ENCODE measurements at regions not wholly inside any gene's neighbourhood (a gene's known extent, or its start where the extent isn't known, plus 50 kb on each side); places are given as distances from the start of the nearest gene placed in this dataset.

DNA sequence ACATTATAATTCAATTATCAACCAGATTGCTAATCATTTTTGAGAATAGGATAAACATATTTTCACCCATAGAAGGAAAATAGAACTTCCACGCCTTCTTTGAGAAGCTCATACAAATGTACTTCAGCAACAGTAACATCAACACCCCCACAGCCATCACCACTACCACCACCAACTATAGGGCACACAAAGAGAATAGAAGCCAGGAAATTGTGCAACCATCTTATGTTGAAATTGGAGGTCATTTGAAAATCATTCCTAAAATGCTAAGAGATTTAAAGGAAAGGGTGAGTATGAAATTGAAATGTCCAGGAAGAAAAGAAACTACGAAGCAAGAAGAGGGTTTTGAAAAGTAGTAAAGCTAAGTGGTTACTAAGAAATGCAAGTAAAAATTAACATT, 563.4 kb downstream of the ZNF804A start:
- TF ChIP-seq RAD21 (IDR thresholded peaks at IDR 0.05; ENCODE audit: low read depth) (no peak), NFIC (IDR thresholded peaks at IDR 0.05) (no peak), EGR1 (IDR thresholded peaks at IDR 0.05) (no peak), YY1 (IDR thresholded peaks at IDR 0.05; ENCODE audit: low read depth) (no peak), TAF1 (IDR thresholded peaks at IDR 0.05; ENCODE audit: low read depth) (no peak), EP300 (IDR thresholded peaks at IDR 0.05; ENCODE audit: borderline replicate concordance) (no peak), CREB1 (IDR thresholded peaks at IDR 0.05; ENCODE audit: low read depth) (no peak), FOXM1 (IDR thresholded peaks at IDR 0.05; ENCODE audit: borderline replicate concordance, low read depth) (no peak), CEBPB (IDR thresholded peaks at IDR 0.05) (0 out of 2 replicates have a peak, but pooled peaks have one; percentile 22), ZBTB7A (IDR thresholded peaks at IDR 0.05; ENCODE audit: low read depth) (no peak)
- TF ChIP-seq, protein P1, sequence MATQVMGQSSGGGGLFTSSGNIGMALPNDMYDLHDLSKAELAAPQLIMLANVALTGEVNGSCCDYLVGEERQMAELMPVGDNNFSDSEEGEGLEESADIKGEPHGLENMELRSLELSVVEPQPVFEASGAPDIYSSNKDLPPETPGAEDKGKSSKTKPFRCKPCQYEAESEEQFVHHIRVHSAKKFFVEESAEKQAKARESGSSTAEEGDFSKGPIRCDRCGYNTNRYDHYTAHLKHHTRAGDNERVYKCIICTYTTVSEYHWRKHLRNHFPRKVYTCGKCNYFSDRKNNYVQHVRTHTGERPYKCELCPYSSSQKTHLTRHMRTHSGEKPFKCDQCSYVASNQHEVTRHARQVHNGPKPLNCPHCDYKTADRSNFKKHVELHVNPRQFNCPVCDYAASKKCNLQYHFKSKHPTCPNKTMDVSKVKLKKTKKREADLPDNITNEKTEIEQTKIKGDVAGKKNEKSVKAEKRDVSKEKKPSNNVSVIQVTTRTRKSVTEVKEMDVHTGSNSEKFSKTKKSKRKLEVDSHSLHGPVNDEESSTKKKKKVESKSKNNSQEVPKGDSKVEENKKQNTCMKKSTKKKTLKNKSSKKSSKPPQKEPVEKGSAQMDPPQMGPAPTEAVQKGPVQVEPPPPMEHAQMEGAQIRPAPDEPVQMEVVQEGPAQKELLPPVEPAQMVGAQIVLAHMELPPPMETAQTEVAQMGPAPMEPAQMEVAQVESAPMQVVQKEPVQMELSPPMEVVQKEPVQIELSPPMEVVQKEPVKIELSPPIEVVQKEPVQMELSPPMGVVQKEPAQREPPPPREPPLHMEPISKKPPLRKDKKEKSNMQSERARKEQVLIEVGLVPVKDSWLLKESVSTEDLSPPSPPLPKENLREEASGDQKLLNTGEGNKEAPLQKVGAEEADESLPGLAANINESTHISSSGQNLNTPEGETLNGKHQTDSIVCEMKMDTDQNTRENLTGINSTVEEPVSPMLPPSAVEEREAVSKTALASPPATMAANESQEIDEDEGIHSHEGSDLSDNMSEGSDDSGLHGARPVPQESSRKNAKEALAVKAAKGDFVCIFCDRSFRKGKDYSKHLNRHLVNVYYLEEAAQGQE (IDR thresholded peaks at IDR 0.05; ENCODE audit: low read depth), result no peak

Data from Ishikawa (cell line).